A204.1 (cell line): ENCODE measurements at regions not wholly inside any gene's neighbourhood (a gene's known extent, or its start where the extent isn't known, plus 50 kb on each side); places are given as distances from the start of the nearest gene placed in this dataset.
A peak's percentile ranks its signal among the peaks of the same experiment; 100 is the strongest.

Experiments used
- FAIRE-seq: peaks from 2 replicates; lab custom pipeline; 2012; peaks lifted over from hg19 to GRCh38; lab: Jason Lieb, UNC

DNA sequence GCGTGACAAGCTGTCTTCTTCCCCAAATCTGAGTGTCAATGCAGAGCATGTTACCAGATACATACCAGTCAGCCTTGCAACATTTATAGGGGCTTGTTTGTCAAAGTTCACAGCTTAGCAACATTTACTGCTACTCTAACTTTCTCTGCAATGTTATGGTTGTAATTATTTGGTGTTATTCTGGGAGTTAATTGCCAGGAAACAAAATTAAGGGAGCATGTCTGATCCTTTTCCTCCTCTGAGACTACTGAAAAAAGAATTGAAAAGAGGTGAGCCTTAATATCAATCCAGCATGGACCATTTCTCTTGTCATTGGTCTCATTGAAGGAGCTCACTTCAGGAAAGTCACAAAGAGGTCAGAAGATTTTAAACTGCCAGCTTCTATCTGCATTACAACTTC is 465.6 kb upstream of the LINC00305 start:
- FAIRE-seq: no peak

DNA sequence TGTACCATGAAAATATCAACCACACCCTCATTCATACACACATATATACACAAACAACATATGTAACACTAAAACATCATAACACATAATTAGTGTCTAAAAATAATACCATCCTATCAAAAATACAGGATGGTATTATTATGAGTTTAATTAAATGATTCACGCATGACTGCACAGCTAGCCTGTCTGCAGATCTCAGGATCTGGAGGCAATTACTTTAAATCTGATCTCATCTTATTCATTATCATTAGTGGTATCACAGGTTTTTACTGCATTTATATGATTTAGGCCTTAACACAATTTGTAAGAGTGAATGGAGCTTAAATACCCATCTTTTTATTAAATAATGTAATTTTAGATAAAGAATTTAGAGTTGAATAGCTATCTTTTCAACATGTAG is 443.4 kb upstream of the LINC00305 start:
- FAIRE-seq: no peak

DNA sequence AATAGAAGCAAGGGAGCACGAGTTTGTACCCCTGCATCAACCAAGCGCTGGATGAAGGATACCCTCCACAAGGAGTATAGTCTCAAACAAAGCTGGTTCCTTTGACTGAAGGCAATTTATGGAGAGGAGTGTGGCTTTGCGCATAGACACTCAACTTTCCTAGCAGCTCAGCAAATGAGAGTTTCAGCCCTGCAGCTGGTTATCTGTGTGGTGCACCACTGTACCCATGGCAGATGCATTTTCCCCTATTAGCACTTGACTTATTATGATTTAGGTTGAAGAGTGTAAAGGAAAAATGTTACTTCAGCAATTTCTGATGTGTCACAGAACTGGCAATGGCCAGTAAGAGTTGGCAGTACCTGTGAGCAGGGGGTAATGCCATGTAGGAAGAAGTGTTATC is 440.1 kb upstream of the LINC00305 start:
- no peak for FAIRE-seq

DNA sequence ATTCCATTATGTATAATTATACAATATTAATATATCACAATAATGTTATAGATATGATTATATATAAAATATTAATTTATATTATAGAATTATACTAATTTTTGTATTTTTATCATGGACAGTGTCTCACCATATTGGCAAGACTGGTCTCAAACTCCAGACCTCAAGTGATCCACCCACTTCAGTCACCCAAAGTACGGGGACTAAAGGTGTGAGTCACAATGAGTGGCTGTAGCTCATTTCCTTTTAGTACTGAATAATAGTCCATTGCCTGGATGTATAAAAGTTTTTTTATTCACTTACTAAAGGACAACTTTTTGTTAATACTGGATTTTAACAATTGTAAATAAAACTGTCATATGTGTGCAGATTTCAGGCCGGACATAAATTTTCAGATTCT is 417.6 kb upstream of the LINC00305 start:
- FAIRE-seq: no peak

DNA sequence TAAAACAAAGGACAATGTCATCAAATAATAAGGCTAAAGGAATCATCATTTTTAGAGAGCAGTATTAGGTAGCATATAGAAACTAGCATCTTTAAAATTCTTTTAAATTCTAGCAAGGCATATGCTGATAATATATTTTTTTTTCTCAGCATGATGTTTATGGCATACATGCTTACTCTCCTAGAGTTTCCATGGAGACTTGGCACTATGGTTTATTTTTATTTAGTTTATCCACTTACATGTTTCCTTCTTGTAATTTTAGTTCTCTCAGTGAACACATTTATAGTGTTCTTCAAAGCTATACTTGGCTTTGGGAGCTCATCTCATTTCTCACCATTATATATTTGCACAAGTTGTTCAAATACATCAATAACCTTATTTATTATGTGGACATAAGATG is 413.8 kb upstream of the LINC00305 start:
- FAIRE-seq: no peak

DNA sequence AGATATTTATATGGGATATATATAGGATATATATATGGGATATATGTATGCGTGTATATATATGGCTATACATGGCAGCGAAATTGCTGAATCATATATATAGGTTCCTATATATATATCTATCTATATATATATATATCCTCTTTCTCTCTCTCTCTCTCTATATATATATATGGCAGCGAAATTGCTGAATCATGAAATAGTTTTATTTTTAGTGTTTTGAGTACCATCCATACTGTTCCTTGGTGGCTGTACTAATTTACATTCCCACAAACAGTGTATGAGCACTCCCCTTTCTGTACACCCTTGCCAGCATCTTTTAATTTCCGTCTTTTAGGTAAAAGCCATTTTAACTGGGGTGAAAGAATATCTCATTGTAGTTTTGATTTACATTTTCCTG is 397.6 kb upstream of the LINC00305 start:
- FAIRE-seq: no peak

DNA sequence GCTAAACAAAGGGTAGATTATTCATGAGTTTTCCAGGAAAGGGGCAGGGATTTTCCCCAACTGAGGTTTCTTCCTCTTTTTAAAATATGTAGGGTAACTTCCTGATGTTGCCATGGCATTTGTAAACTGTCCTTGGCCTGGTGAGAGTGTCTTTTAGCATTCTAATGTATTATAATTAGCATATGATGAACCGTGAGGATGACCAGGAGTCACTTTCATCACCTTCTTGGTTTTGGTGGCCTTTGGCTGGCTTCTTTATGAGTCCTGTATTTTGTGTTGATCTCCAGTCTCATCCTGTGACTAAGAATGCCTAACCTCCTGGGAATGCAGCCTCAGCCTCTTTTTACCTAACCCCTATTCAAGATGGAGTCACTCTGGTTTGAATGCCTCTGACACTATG is 391.0 kb upstream of the LINC00305 start:
- FAIRE-seq: no peak

DNA sequence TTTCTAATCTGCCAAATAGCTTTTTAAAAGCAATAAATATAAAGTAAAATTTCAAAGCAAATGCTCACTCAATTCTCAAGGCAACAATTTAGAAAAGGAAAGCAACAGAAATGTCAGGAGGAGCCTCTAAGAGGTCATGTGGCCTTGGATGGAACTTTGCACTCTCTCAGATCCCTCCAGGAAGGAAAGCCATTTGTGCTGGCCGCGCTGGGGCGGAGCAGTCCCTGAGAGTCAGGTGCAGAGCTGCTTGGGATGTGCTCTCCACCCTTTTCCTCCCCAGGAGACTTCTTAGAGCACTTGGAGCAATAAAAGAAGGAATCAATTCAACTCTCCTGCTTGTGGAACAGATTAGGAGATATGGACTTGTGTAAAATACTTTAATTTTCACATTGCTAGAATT is 379.8 kb upstream of the LINC00305 start:
- no peak for FAIRE-seq

DNA sequence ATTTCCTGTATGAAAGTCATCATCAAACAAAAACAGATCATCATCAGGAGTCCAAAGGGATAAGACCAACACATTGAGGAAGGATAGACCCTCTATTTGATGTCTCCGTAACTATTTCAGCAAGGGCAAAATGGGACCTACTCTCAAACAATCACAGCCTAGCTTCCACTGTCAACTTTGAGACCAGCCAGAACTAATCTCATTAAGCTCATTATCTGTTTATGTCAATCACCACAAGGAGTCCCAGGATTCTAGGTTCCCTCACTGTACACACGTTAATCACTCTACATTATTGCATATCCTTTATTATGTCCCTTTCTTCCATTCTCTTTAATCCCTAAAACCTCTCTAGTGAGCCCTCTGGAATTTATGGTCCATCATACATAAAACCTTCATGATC is 370.3 kb upstream of the LINC00305 start:
- FAIRE-seq: no peak

DNA sequence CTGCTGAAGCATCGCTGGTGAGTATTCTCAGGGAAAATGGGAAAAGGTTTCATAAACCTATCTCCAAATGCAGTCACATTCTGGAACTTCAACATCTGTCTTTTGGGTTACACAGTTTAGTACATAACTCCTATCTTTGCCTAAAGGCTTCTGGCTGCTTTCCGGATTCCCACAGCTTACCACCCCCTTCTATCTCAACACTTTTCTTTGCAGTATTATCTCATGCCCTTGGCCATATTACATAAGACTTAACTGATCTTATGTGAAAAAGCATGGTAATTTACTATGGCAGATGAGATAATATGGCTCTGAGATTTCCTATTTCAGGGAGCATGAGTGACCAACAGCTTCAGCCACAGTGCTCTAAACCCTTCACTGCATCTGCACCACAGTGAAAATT is 369.3 kb upstream of the LINC00305 start:
- no peak for FAIRE-seq

DNA sequence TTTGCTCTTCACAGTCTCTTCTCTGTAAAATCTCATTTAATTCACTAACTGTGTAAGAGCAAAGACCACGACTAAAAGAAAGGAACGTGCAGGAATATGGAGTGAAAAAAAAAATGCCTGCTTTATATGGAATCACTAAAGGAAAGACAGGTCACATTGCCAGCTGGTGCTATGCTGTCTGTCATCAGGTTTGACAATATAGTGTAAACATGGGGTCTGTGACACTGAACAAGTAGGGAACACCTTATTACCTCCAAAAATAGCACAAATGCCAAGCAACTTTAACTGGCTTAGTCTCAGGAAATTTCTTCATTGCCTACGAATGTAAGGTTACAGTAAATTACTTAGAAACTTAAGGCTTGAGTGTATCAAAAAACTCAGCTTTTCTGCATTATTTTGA is 364.5 kb upstream of the LINC00305 start:
- no peak for FAIRE-seq

DNA sequence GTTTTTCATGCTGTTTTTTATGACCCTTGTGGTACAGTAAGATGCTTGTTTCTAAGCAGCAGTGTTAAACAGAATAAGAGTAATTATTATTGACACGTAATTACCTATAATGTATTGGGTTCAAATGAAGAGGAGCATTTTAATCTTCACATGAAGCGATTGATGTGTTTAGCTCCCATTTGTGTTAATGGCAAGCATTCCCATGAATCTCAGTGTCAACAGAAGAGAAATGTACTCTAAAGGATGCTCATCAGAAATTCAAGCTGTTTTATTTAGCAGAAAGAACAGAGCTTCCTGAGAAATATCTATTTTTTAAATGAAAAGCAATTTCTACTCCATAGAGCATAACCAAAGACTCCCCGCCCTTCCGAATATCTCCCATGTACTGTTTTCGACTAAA is 341.3 kb upstream of the LINC00305 start:
- no peak for FAIRE-seq

DNA sequence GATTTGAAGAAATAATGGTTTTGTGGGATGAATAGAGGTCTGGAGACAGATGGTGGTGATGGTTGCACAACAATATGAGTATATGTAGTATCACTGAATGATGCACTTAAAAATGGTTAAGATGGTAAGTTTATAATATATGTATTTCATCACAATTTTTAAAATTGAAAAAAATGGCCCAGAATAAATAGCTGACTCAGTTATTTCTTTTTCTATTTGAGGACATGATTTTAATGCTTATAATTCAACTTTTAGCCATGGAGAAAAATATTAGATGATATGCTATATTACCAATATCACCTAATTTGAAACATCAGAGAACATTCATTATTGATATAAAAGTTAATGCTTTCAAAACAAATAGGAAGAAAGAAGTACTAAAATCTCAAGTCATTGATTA is 339.8 kb upstream of the LINC00305 start:
- peak; percentile 6 for FAIRE-seq

DNA sequence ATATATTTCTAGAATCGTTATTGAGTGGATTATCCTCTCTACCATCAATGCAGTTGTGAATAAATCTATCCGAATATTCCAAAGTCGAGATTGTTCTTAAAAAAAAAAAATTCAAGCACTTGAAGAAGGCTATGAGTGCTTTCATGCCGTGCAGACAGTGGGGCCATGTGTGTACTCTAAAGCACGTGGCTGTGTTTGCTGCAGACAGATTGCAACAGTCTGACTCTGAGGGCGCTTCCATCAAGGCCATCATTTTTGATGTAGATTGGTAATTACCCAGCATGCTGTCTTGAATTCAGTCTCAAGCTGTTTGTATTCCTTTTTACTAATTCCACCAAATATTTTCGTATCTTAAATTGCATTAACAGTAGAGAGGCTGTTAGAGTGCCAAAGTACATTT is 325.9 kb upstream of the LINC00305 start:
- FAIRE-seq: no peak

DNA sequence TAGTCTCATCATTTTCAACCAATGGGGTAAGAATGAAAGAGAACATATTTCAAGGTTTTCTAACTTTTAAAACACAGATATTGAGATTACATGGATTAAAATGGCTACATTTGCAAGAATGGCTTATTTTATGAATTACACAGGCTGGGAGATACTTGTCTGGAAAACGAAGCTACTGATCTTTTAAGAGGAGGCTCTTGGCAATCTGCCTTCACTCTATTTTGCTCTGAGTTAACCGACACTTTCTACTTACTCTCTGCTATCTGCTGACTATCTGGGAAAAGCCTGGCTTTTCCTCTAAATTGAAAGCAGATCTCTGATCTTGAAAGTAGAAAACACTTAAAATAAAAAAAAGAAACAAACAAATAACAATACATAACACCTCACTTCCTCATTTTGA is 325.4 kb upstream of the LINC00305 start:
- FAIRE-seq: no peak

DNA sequence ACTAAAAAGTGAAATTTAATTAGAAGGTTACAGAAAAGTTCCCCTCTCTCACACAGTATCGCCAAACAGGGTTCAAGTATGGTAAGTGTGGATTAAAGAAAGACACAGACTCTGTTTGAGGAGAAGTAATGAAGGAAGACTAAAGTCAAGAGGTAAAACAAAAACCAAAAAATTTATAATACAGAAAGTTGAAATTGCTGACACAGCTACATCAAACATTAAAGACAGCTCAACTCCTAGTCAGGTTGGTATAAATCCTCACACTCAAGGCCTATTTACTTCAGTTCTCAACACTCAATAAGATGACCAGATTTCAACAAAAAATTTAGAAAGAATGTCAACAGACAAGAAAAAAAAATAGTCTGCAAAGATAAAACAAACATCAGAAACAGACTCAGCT is 300.5 kb upstream of the LINC00305 start:
- FAIRE-seq: no peak

DNA sequence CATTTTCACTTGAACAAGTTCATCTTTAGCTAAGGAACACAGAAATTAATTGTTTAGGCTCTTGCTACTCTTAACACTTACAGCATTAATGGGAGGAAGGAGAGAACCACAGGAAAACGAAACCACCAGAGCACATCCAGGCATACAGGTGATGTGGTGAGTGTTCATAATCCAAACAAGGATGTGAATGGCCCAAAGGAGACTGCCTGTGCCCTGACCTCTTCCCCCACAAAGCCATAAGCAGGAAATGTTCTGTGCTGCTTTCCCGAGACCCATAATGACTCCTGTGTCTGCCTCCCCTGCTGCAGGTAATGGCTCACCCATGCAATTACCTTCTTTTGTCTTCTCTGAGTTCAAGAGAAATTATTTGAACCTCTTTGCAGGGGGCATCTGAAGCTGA is 295.9 kb upstream of the LINC00305 start:
- FAIRE-seq: no peak

DNA sequence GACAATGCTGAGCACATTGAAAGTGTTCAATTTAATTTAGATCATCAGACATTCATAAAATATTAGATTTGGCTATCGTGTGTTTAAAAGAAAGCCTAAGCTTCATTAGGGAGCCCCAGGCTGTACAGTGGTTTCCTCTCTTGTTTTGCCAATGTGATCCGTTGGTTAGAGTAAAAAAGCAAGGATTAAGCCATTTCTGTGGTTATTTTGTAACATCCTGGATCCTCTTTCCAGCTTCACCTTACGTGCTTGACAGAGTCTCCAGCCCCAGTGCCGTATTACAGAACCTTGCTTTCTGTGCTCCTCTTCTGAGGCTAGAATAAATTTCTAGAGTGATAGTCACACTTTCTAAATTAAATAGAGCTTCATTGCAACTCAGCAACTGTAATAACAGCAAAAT is 289.3 kb upstream of the LINC00305 start:
- no peak for FAIRE-seq

DNA sequence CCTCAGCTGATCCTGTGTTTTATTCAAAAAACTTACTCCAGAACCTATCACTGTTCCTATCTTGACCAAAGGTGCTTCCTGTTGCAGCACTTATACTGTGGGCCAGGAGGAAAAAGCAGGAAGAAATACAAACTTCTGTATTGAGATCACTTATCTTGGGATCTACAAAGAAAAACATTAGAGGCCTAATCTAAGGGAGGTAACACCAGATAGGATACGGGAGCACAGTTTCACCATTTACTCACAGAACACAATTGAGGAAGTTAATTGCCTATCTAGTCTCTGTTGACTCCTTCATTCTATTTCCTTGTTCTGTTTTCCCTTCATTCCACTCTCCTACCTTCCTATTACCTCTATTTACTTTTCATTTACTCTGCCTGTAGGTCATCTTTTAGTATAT is 287.2 kb upstream of the LINC00305 start:
- FAIRE-seq: no peak

DNA sequence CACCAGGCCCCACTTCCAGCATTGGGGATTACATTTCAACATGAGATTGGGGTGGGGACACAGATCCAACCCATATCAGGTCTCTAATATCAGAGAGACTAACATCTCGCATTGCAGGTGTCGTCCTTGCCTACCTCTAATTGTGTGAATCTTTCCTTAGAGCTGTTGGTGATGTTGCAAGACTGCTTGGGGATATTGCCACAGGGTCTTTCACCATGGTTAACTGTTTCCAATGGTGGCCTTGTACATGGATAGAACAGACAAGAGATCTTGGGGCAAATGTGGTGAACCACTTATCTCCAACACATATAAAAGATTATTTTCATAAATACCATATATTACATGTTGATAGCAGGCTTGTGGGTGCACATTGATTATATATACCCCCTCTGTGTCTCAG is 270.3 kb upstream of the LINC00305 start:
- FAIRE-seq: no peak

DNA sequence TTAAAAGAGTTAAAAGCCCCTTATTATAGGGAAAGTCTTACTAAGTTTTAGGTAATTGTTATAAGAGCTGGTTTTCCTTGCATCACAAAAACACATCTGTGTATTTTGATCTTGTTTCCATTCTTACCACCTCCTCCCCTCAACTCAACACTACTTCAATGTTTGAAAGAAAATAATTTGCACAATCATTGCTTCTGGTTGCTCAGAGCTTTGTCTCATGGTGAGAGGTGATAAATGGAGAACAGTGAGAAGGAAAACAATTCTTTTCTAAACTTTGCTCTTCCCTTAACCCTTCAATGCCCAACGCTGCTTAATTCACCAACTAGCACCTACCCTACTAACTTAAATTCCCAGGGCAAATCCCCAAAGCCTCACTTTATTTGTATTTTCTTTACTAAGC is 268.1 kb upstream of the LINC00305 start:
- FAIRE-seq: no peak

DNA sequence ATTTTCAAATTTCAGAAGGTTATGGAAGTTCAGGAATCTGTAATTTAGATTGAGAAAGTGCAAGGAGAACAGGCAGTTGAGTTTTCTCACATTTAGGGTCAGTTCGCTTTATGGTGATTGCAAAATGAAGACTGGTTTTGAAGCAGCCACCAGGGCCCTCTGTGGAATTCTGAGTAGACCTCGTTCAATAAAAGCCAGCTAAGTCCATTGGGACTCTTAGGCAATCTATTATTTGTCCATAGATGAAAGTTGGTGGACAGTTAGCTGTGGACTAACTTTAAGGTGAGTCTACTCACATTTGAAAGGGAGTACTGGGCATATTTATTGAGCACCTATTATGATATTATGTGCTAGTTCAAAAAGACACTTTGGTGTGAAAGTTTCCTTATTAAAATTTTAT is 266.3 kb upstream of the LINC00305 start:
- FAIRE-seq: no peak

DNA sequence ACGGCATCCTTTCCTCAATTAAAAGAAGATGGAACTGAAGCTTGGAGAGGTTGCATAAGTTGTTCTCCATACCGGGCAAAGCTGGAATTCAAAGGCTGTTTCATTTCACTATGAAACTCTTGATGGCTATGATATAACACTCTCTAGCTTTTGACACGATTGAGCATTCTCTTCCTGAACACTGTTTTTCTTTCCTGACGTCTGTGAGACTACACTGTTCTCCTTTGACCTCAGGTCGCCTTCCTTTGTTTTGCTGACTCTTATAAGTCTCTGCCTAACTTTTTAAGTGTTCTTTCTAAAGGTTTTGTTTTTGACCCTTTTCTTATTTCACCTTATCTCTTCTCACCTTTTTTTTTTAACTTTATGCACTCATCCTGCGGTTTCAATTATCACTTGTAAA is 261.8 kb upstream of the LINC00305 start:
- FAIRE-seq: no peak

DNA sequence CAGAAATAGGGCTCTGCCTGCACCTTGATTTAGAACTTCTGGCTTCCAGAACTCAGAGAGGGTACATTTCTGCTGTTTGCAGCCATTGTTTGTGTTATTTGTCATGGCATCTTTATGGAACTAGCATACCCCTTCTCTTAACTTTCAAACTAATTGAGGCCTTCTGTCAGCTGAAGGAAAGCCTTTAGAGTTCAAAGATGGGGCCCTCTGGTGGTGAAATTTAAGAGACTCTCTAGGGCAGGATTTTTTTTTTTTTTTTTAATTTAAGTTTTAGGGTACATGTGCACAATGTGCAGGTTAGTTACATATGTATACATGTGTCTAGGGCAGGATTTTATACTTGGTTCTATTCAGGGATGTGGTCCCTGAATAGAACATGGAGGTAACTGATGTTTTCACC is 260.6 kb upstream of the LINC00305 start:
- FAIRE-seq: no peak

DNA sequence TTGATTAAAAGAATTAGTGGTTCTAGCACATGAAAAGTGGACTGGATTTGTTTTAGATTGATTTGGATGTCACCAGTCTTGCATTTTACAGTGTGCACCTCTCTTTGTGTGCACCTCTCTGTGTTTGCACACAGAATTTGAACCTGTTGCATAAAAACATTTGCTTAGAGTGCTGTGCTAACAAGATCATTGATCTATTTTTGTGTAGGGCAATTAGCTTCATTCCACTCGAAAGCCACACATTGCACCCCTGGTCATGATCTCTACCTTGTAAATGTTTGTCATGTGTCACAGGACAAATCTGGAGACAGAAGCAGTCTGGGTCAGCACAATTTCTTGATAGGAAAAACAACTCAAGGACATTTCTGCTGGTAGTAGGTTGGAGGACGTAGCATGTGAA is 258.7 kb upstream of the LINC00305 start:
- FAIRE-seq: no peak

DNA sequence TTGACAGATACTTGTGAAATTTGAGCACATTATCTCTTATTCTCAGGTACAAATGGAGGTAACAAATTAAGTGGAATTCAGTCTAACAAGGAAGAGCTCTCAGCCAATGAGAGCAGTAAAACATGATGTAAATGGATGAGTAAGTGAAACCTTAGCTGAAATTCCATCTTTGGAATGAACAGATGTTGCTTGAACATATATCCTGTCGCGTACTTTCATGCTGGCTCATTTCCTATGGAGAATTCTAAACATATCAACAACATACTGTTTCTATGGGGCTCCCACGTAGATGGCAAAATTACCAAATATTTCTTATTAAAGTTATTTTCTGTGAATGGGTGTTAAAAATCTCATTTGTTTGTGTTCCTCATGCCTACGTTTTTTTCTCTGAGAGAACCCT is 256.3 kb upstream of the LINC00305 start:
- FAIRE-seq: no peak
